Activated CD4-positive, alpha-beta T cell treated with anti-CD3 and anti-CD28 coated beads, Interleukin-10, Interleukin-2, amounts not matched to agents 100 ng/mL and 50 ng/mL, durations not matched to agents 16 hours and 8 hours (primary cell): ENCODE measurements at regions not wholly inside any gene's neighbourhood (a gene's known extent, or its start where the extent isn't known, plus 50 kb on each side); places are given as distances from the start of the nearest gene placed in this dataset.
"Not testable (repeated sequence)": the region's sequence is repeated elsewhere in the genome, so short reads cannot be mapped to it uniquely, and the experiment has no call there.

ENCODE experiments used
- DNase-seq: peaks from one replicate; pipeline ENCODE4 v3.0.0-alpha.2; 2020

- DNase-seq = not testable (repeated sequence)
These were observed 568.7 kb upstream of the PTGER4 start for GRCh38 chr5:40111036-40111435.

GRCh38 chr5:40108764-40109390, 570.8 kb upstream of the PTGER4 start:
- not testable (repeated sequence) for DNase-seq

- DNase-seq = not testable (repeated sequence)
These were observed 571.9 kb upstream of the PTGER4 start for GRCh38 chr5:40107786-40108185.

GRCh38 chr5:40106847-40107246, 572.9 kb upstream of the PTGER4 start:
- DNase-seq = no peak

GRCh38 chr5:40098313-40098712, 581.4 kb upstream of the PTGER4 start:
- no peak for DNase-seq

GRCh38 chr5:40093550-40093949, 586.2 kb upstream of the PTGER4 start:
- no peak for DNase-seq

GRCh38 chr5:40089269-40089668, 590.4 kb upstream of the PTGER4 start:
- DNase-seq = no peak

DNA sequence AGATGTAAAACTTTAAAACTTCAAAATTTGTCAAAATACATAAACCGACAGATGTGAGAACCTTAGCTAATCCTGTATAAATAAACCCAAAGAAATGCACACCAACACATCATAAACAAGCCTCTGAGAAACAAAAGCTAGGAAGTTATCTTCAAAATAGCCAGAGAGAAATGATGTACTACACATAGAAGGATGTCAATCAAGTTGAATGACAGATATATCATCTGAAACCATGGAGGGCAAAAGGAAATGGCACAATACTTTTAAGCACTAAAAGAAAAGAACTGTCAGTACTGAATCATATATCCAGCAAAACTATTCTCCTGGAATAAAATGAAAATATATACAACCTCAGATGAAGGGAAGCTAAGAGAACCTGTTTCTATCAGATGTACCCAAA, 595.1 kb upstream of the PTGER4 start:
- no peak for DNase-seq

DNA sequence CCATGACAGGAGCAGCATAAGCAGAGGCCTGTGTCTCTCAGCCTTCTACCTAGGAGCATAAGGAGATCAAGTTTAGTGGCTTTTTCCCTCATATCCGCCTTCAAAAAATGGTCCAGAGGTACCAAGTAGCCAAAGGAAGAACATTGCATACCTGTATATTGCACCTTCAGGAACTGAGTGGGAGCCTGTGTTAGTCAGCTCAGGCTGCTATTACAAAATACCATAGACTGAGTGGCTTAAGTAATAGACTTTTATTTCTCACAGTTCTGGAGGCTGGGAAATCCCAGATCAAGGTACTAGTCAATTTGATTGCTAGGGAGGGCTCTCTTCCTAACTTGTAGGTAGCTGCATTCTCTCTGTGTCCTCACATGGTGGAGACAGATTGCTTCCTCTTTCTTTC, 597.4 kb upstream of the PTGER4 start:
- no peak for DNase-seq

DNA sequence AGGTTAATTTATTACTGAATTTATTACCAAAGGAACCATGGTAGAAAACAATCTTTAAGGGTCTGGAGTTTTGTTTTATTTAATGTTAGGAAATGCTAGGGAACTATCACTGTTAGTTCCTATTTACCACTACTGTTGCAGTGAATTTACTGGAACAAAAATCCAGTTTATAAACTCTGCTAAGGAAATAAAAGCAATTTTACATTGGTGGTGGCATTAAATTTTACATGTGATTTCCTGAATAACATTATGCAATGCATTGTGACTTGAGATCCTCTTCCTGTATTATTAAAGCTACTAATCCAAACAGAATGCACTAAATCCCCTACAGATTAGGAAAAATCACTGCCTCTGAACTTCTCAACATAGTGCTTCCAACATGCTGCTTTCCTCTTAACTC, 599.5 kb upstream of the PTGER4 start:
- no peak for DNase-seq

DNA sequence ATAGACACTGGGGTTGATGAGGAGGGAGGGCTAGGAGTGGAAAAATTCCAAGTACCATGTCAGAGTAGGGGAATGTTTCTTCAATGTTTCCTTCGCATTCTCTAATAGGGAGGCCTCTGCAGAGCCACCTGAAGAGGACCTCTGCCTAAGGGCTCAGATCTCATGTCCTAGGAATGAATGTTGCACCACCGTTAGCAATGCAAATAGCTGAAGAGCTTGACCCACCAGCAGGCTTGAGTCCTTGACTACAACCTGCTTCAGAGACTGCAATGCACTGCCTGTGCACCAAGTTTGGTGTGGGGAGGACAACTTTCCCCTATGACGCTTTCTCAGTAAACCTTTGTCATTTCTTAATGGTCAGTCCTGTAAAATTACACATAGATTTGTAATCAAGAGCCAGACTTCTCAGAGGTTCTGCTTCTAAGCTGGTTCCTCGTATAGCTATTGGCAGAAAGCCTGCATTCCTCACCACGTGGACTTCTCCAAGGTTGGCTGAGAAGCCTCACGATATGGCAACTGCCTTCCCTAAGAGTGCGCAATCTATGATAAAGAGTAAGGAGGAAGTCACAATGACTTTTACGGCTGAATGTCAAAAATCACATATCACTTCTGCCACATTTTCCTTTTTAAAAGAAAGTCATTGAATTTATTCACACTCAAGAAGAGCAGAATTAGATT, 600.7 kb upstream of the PTGER4 start:
- DNase-seq = no peak

DNA sequence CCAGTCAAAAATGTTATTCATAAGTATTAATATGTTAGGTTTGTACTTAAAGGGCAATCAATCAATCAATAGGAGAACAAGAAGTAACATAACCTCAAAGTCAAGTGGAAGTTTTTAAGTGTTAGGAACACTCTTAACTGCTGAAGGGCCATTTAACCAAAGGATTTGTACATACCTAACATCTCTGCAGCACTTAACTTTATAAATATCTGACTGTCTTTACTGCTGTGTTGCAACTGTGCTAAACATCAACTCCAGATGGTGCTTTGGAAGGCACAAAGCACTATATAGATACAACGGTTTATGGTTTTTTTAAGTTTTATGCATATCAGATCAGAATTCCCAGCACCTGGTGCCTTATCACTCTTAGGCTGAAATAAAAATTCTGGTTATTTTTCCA, 604.9 kb upstream of the PTGER4 start:
- no peak for DNase-seq

GRCh38 chr5:40073927-40074326, 605.8 kb upstream of the PTGER4 start:
- DNase-seq = no peak

DNA sequence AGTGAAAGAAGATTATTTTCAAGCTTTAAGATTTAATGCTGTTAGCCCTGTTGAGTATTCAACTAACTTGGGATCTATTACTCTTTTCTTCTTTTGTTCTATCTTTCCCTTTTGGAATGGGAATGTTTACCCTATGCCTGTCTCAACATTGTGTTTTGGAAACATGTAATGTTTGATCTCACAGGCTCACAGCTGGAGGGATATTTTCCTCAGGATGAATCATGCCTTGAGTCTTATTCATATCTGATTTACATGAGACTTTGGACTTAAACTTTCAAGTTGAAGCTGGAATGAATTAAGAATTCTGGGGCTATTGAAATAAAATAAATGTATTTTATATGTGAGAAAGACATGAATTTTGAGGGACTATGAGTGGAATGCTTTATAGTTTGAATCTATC, 607.8 kb upstream of the PTGER4 start:
- no peak for DNase-seq

- DNase-seq = no peak
These were observed 613.1 kb upstream of the PTGER4 start for GRCh38 chr5:40066616-40067015.

DNA sequence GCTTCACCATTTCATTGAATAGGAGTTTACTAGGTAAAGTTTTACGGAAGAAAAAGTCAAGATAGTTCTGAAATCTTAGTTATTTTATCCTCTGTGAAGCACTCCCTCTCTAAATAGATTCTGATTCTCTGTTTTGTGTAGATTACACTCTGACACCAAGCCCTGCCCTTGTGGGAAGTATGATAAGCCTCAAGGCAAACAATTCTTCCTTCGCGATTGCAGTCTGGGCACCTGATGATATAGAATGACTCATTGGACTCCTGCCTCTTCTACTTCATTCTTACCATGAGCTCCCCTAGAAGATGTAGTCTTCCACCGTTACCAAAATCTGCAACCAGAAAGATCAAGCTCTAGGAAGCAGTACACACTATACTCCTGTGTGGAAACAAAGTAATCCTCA, 626.9 kb upstream of the PTGER4 start:
- DNase-seq = no peak

DNA sequence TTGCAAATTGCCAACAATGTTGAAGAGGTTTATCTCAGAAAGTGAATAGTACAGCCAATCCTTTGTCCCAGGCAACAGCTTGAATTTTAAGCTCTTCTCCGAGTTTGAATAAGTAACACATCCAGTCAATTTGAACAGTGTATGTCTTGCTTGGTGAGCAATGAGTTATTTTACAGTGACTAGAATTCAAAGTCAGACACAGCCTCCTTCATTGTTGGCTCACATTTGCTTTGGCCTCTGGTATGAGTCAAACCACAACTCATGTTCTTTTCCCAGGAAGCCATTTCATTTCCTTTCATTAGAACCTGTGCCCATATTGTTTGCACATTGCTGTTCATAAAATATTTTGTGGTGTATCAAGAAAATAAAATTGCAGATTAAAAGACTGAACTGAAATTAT, 622.0 kb upstream of the DAB2 start:
- peak; percentile 23 for DNase-seq

GRCh38 chr5:40045429-40045828, 620.6 kb upstream of the DAB2 start:
- DNase-seq = no peak

- DNase-seq = no peak
These were observed 619.1 kb upstream of the DAB2 start for GRCh38 chr5:40043916-40044315.

DNA sequence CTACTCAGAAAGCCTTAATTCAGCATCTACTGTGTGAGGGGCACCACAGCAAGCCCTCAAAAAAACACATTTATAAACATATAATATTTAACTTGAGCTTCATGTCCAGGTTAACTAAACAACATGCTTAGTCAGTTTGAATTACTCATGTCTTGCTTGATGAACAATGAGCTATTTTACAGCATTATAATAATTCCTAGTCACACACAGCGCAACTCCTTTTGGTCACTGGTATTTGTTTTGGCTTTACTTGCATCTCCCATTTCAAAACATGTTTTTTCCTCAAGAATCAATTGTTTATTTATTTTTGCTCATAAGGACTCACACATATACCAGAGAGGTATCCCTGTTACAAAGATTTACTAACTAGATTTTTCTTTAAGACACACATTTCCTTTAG, 616.7 kb upstream of the DAB2 start:
- no peak for DNase-seq

GRCh38 chr5:40037713-40038112, 612.9 kb upstream of the DAB2 start:
- no peak for DNase-seq

GRCh38 chr5:40034441-40034840, 609.7 kb upstream of the DAB2 start:
- DNase-seq = no peak

DNA sequence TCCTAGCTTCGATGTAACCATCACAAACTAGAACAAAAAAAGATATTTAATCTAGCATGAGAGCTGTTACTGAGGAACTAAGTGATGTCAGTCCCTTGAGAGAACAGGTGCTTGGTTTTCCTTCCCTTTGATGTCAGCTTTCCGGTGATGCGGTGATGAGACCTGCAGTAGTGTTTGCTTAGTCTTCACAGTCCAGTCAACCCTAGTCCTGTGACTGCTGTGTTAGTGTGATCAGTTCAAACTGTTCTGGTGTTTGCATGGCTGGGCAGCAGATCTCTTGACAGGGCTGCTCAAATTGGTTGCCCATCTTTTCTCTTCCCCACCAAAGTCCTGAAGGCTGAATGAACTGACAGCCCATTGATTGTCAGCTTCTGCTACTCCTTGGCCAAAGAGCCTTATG, 608.6 kb upstream of the DAB2 start:
- DNase-seq = peak; percentile 8

- DNase-seq = no peak
These were observed 608.2 kb upstream of the DAB2 start for GRCh38 chr5:40033009-40033408.

DNA sequence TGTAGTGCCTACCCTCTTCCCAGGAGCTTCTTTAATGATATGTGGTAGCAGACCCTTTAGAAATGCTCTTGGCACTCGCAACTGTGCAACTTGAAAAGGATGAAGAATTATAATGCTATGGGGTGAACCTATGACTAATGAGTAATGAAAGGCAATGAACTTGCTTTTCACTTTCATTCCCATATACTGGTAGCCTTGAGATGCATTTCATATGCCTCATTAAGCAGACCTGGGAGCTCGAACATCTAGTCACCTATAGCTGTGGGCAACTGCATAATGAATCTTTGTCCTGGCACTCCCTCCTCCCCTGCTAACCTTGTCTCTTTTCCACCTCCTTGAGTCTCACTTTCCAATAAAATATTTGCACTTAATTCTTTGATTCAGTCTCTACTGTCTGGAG, 605.9 kb upstream of the DAB2 start:
- DNase-seq = no peak
